ENCODE measurements at regions not wholly inside any gene's neighbourhood (a gene's known extent, or its start where the extent isn't known, plus 50 kb on each side); places are given as distances from the start of the nearest gene placed in this dataset.

DNA sequence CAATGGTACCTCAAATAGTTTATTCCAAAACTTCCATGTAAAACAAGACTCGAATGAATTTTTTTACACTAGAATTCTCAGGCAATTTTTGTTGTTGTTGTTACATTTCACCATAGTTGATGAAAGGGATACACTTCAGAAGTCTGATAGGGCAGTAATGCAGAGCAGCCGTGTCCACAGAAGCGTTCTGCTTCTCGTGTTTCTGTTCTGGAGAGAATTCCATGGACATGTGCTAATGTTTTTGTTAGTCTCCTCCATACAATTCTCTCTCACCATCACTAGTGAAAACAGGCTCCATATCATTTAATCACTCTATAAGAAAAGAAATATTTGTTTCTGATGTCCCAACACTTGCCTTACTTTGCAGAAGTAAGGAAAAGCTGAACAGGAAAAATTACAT lies 606.1 kb downstream of the SLC16A7 start:
- ChIA-PET POLR2A (no interaction called here), CTCF (no interaction called here)
- DNase-seq, result no peak
- H3K27ac Mint-ChIP-seq, result no peak overlapping the region
- no peak overlapping the region for H3K4me3 ChIP-seq (ENCODE audit: low read length)
- H3K4me1 Mint-ChIP-seq (ENCODE audit: low read depth), result no peaks in the 10 kb centered on the region
- no peaks in the 10 kb centered on the region for H3K9me3 Mint-ChIP-seq
- H3K27me3 Mint-ChIP-seq, result no peaks in the 10 kb centered on the region
- no peaks in the 10 kb centered on the region for H3K27me3 ChIP-seq (ENCODE audit: control insufficient read depth in 1 of 2, insufficient read depth in 2 of 2, low read length in 2 of 2)
- intact Hi-C loops (cut with DNase I, micrococcal nuclease), result no loop called here
- no peak overlapping the region for H3K27ac ChIP-seq (ENCODE audit: low read depth in 1 of 2, low read length in 2 of 2)
- TF ChIP-seq, protein P1, sequence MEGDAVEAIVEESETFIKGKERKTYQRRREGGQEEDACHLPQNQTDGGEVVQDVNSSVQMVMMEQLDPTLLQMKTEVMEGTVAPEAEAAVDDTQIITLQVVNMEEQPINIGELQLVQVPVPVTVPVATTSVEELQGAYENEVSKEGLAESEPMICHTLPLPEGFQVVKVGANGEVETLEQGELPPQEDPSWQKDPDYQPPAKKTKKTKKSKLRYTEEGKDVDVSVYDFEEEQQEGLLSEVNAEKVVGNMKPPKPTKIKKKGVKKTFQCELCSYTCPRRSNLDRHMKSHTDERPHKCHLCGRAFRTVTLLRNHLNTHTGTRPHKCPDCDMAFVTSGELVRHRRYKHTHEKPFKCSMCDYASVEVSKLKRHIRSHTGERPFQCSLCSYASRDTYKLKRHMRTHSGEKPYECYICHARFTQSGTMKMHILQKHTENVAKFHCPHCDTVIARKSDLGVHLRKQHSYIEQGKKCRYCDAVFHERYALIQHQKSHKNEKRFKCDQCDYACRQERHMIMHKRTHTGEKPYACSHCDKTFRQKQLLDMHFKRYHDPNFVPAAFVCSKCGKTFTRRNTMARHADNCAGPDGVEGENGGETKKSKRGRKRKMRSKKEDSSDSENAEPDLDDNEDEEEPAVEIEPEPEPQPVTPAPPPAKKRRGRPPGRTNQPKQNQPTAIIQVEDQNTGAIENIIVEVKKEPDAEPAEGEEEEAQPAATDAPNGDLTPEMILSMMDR (IDR thresholded peaks at IDR 0.05), result no peak
- no peaks in the 10 kb centered on the region for H3K36me3 Mint-ChIP-seq (ENCODE audit: low read depth)
- no peaks in the 10 kb centered on the region for H3K9me3 ChIP-seq (ENCODE audit: control insufficient read depth in 1 of 2, insufficient read depth in 1 of 2, low read length in 2 of 2)
- no peaks in the 10 kb centered on the region for H3K4me1 ChIP-seq (ENCODE audit: insufficient read depth, low read length)
- H3K4me3 Mint-ChIP-seq, result no peak overlapping the region
- ATAC-seq (ENCODE audit: poor library complexity), result no peak
- no peaks in the 10 kb centered on the region for H3K36me3 ChIP-seq (ENCODE audit: insufficient read depth, low read length)

DNA sequence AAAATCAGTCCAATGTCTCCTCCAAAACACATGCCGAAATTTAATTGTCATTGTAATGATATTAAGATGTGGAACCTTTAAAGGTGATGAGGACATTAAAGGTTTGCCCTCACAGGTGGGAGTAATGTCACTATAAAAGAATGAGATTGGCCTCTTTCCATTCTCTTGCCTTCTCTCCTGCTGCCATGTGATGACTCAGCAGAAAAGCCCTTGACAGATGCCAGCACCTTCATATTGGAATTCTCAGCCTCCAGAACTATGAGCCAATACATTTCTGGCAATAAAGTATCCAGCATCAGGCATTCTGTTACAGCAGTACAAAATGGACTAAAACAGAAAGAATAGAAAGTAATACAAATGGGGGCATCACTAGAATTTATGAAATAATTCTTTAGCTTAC lies 609.7 kb downstream of the SLC16A7 start:
- intact Hi-C loops (cut with DNase I, micrococcal nuclease), result no loop called here
- Mint-ChIP-seq H3K27me3 (no peaks in the 10 kb centered on the region), H3K4me3 (no peak overlapping the region), H3K4me1 (ENCODE audit: low read depth) (no peaks in the 10 kb centered on the region), H3K36me3 (ENCODE audit: low read depth) (no peaks in the 10 kb centered on the region), H3K9me3 (no peaks in the 10 kb centered on the region), H3K27ac (no peak overlapping the region)
- no peaks in the 10 kb centered on the region for H3K27me3 ChIP-seq (ENCODE audit: control insufficient read depth in 1 of 2, insufficient read depth in 2 of 2, low read length in 2 of 2)
- CTCF ChIA-PET, result no interaction called here
- H3K36me3 ChIP-seq (ENCODE audit: insufficient read depth, low read length), result no peaks in the 10 kb centered on the region
- DNase-seq (no peak), ATAC-seq (ENCODE audit: poor library complexity) (no peak)
- TF ChIP-seq, protein P1 (IDR thresholded peaks at IDR 0.05), result no peak
- POLR2A ChIA-PET, result no interaction called here
- no peak overlapping the region for H3K27ac ChIP-seq (ENCODE audit: low read depth in 1 of 2, low read length in 2 of 2)
- H3K9me3 ChIP-seq (ENCODE audit: control insufficient read depth in 1 of 2, insufficient read depth in 1 of 2, low read length in 2 of 2), result no peaks in the 10 kb centered on the region
- no peak overlapping the region for H3K4me3 ChIP-seq (ENCODE audit: low read length)
- H3K4me1 ChIP-seq (ENCODE audit: insufficient read depth, low read length), result no peaks in the 10 kb centered on the region

DNA sequence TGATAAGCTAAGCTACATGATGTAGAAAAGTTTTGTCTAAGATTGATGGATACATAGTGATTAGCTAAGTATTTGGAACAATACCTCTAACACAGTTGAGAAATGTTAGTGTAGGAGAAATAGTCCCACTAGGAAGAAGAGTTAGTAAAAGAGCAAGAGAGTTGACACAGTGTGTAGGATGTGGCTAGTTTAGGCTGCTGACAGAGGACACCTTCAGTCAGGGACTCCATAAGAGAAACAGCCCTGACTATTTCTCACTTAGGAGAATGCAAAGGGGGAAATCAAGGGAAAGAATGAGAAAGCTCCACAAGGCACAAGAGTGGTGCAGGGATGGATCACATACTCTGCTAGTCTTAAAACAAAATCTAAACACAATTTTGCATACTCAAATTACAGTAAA lies 613.7 kb downstream of the SLC16A7 start:
- intact Hi-C loops (cut with DNase I, micrococcal nuclease), result no loop called here
- POLR2A ChIA-PET, result no interaction called here
- no peak for DNase-seq
- Mint-ChIP-seq H3K4me1 (ENCODE audit: low read depth) (no peaks in the 10 kb centered on the region), H3K27me3 (no peaks in the 10 kb centered on the region), H3K9me3 (peaks cover 10% of the 10 kb centered on the region), H3K36me3 (ENCODE audit: low read depth) (no peaks in the 10 kb centered on the region), H3K27ac (no peak overlapping the region), H3K4me3 (no peak overlapping the region)
- Histone ChIP-seq H3K27ac (ENCODE audit: low read depth in 1 of 2, low read length in 2 of 2) (no peak overlapping the region), H3K4me1 (ENCODE audit: insufficient read depth, low read length) (no peaks in the 10 kb centered on the region), H3K4me3 (ENCODE audit: low read length) (no peak overlapping the region), H3K9me3 (ENCODE audit: control insufficient read depth in 1 of 2, insufficient read depth in 1 of 2, low read length in 2 of 2) (peaks cover 0 to 4% of the 10 kb centered on the region in 2 experiments), H3K36me3 (ENCODE audit: insufficient read depth, low read length) (no peaks in the 10 kb centered on the region), H3K27me3 (ENCODE audit: control insufficient read depth in 1 of 2, insufficient read depth in 2 of 2, low read length in 2 of 2) (no peaks in the 10 kb centered on the region)
- no peak for ATAC-seq (ENCODE audit: poor library complexity)
- TF ChIP-seq, protein P1 (IDR thresholded peaks at IDR 0.05), result no peak
- CTCF ChIA-PET, result no interaction called here
